H9 (cell line): ENCODE measurements at regions not wholly inside any gene's neighbourhood (a gene's known extent, or its start where the extent isn't known, plus 50 kb on each side); places are given as distances from the start of the nearest gene placed in this dataset.

Experiments used
- DNase-seq: peaks from one replicate; pipeline ENCODE4 v3.0.0-alpha.2; 2017
- H2AFZ ChIP-seq: one replicate; pipeline ENCODE4 v1.6.1; 2013; ENCODE audit warnings: mild to moderate bottlenecking, low read length, control low read depth, moderate library complexity
- H2AK5ac ChIP-seq: 2 replicates; pipeline ENCODE4 v1.6.1; 2013; ENCODE audit warnings: low read length, control low read depth, mixed read lengths; ENCODE audit not compliant: insufficient read length
- H2BK120ac ChIP-seq: one replicate; pipeline ENCODE4 v1.6.1; 2013; ENCODE audit warnings: low read depth, mild to moderate bottlenecking, low read length, control low read depth, inconsistent platforms; ENCODE audit not compliant: poor library complexity, severe bottlenecking
- H2BK12ac ChIP-seq: 2 replicates; pipeline ENCODE4 v1.6.1; 2013; ENCODE audit warnings: low read length, control low read depth, mixed read lengths, low read depth; ENCODE audit not compliant: insufficient read length
- H2BK15ac ChIP-seq: 2 replicates; pipeline ENCODE4 v1.6.1; 2013; ENCODE audit warnings: low read depth, low read length, control low read depth
- H2BK20ac ChIP-seq: one replicate; pipeline ENCODE4 v1.6.1; 2013; ENCODE audit warnings: low read depth, mild to moderate bottlenecking, low read length, control low read depth, inconsistent platforms; ENCODE audit not compliant: poor library complexity, severe bottlenecking
- H2BK5ac ChIP-seq: 2 replicates; pipeline ENCODE4 v1.6.1; 2013; ENCODE audit warnings: low read length, control low read depth, mixed read lengths; ENCODE audit not compliant: insufficient read length
- H3K14ac ChIP-seq: 2 replicates; pipeline ENCODE4 v1.6.1; 2013; ENCODE audit warnings: low read length, control low read depth; ENCODE audit not compliant: insufficient read depth
- H3K18ac ChIP-seq: 2 replicates; pipeline ENCODE4 v1.6.1; 2013; ENCODE audit warnings: low read depth, mild to moderate bottlenecking, mixed read lengths, low read length, control low read depth; ENCODE audit not compliant: insufficient read length
- H3K23ac ChIP-seq: 2 replicates; pipeline ENCODE4 v1.6.1; 2013; ENCODE audit warnings: low read length, control low read depth, mixed read lengths, low read depth; ENCODE audit not compliant: insufficient read length
- H3K23me2 ChIP-seq: 2 replicates; pipeline ENCODE4 v1.6.1; 2013; ENCODE audit warnings: low read depth, mild to moderate bottlenecking, mixed read lengths, low read length, control low read depth; ENCODE audit not compliant: insufficient read length, poor library complexity, severe bottlenecking
- H3K27ac ChIP-seq: 2 replicates; pipeline ENCODE4 v1.5.1; 2013; ENCODE audit warnings: low read length, control low read depth, mixed read lengths, low read depth; ENCODE audit not compliant: insufficient read length
- H3K27me3 ChIP-seq: 2 replicates; pipeline ENCODE4 v1.6.1; 2013; ENCODE audit warnings: low read length, control low read depth, inconsistent platforms; ENCODE audit not compliant: insufficient read depth
- H3K4ac ChIP-seq: 2 replicates; pipeline ENCODE4 v1.6.1; 2013; ENCODE audit warnings: low read depth, mild to moderate bottlenecking, control low read depth, inconsistent platforms, low read length, moderate library complexity
- H3K4me1 ChIP-seq: 2 replicates; pipeline ENCODE4 v1.6.1; 2013; ENCODE audit warnings: low read length, control low read depth, inconsistent platforms; ENCODE audit not compliant: insufficient read depth
- H3K4me2 ChIP-seq: 2 replicates; pipeline ENCODE4 v1.6.1; 2013; ENCODE audit warnings: low read length, control low read depth, mixed read lengths; ENCODE audit not compliant: insufficient read length, insufficient read depth
- H3K56ac ChIP-seq: 2 replicates; pipeline ENCODE4 v1.6.1; 2013; ENCODE audit warnings: low read depth, mild to moderate bottlenecking, mixed read lengths, low read length, control low read depth; ENCODE audit not compliant: insufficient read length
- H3K79me1 ChIP-seq: 2 replicates; pipeline ENCODE4 v1.6.1; 2013; ENCODE audit warnings: low read depth, mild to moderate bottlenecking, moderate library complexity, low read length, control low read depth, inconsistent platforms; ENCODE audit not compliant: insufficient read depth, poor library complexity, severe bottlenecking
- H3K79me2 ChIP-seq: 2 replicates; pipeline ENCODE4 v1.6.1; 2013; ENCODE audit warnings: low read length, control low read depth, inconsistent platforms; ENCODE audit not compliant: insufficient read depth
- H3K9ac ChIP-seq: 2 replicates; pipeline ENCODE4 v1.6.1; 2013; ENCODE audit warnings: low read length, control low read depth, mixed read lengths; ENCODE audit not compliant: insufficient read length; ENCODE audit errors: extremely low read depth
- H3K9me3 ChIP-seq: one replicate; pipeline ENCODE4 v1.6.1; 2013; ENCODE audit warnings: low read depth, low read length, inconsistent platforms; ENCODE audit not compliant: control insufficient read depth
- H3T11ph ChIP-seq: one replicate; pipeline ENCODE4 v1.6.1; 2013; ENCODE audit warnings: mild to moderate bottlenecking, low read length, control low read depth, inconsistent platforms
- H4K20me1 ChIP-seq: one replicate; pipeline ENCODE4 v1.6.1; 2013; ENCODE audit not compliant: control insufficient read depth, insufficient read length, insufficient read depth
- H4K5ac ChIP-seq: 2 replicates; pipeline ENCODE4 v1.6.1; 2013; ENCODE audit warnings: low read depth, mild to moderate bottlenecking, mixed read lengths, low read length, control low read depth; ENCODE audit not compliant: insufficient read length
- H4K8ac ChIP-seq: replicated peaks from 2 replicates; pipeline ENCODE4 v1.6.1; 2013; ENCODE audit warnings: low read length, control low read depth, mixed read lengths, low read depth; ENCODE audit not compliant: insufficient read length
- H4K91ac ChIP-seq: 2 replicates; pipeline ENCODE4 v1.6.1; 2013; ENCODE audit warnings: low read depth, mild to moderate bottlenecking, moderate library complexity, mixed read lengths, low read length, control low read depth; ENCODE audit not compliant: insufficient read length
- H3K27ac Mint-ChIP-seq, 3 experiments: 2 replicates in 2 of 3; 3 replicates in 1 of 3; pipeline ENCODE4 v1.8.0; 2020 to 2021; ENCODE audit warnings: mixed read lengths in 3 of 3, mild to moderate bottlenecking in 1 of 3, moderate library complexity in 1 of 3
- H3K27me3 Mint-ChIP-seq: 2 replicates; pipeline ENCODE4 v1.8.0; 2021; ENCODE audit warnings: low read depth, mild to moderate bottlenecking, moderate library complexity, mixed read lengths
- H3K36me3 Mint-ChIP-seq, 3 experiments: 2 replicates in 2 of 3; 3 replicates in 1 of 3; pipeline ENCODE4 v1.8.0; 2020 to 2021; ENCODE audit warnings: low read depth in 3 of 3, mixed read lengths in 3 of 3; ENCODE audit not compliant: insufficient read depth in 1 of 3
- H3K4me1 Mint-ChIP-seq, 2 experiments: 2 replicates each; pipeline ENCODE4 v1.8.0; 2020; ENCODE audit warnings: mixed read lengths in 2 of 2
- H3K4me3 Mint-ChIP-seq, 2 experiments: 2 replicates in 1 of 2; 3 replicates in 1 of 2; pipeline ENCODE4 v1.8.0; 2020 to 2021; ENCODE audit warnings: mild to moderate bottlenecking in 2 of 2, mixed read lengths in 2 of 2, moderate library complexity in 1 of 2
- H3K9me3 Mint-ChIP-seq, 2 experiments: 2 replicates in 1 of 2; 3 replicates in 1 of 2; pipeline ENCODE4 v1.8.0; 2020; ENCODE audit warnings: mild to moderate bottlenecking in 2 of 2, mixed read lengths in 2 of 2, moderate library complexity in 1 of 2
- WGBS: extraction: QIAGEN DNeasy Blood & Tissue Kit; methylation state at CpG from one replicate; pipeline ENCODE4 v1.1.7; 2013; ENCODE audit warnings: missing lambda C conversion rate, low lambda C conversion rate, mixed read lengths; ENCODE audit not compliant: insufficient read length; ENCODE audit errors: extremely low coverage; 5-methylcytosine and 5-hydroxymethylcytosine counted together
- TF ChIP-seq, protein P1 (sequence below): fragments of 200-600 bp; sonication (generic); conservative IDR thresholded peaks from 3 replicates; pipeline ENCODE4 v1.8.0; 2021; ENCODE audit warnings: antibody characterized with exemption, mild to moderate bottlenecking

DNA sequence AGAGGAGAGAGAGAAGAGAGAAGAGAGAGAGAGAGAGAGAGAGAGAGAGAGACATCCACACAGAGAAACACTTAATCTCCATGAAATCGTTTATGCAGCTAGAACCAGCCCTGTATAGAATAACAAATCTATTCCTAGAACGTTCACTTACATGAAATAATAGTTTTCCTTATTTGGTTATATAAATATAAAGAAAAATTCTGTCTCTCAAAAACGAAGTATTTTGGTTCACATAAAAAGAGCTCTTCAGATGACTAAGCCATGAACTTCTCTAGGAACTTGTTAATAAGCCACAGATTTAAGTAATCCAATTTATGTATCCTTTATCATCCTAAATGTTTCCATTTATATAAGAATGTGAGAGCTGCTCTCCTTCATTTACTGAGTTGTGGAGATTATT lies 1315.1 kb upstream of the PCDH7 start:
- Histone ChIP-seq H3K9me3 (no peaks in the 10 kb centered on the region), H3K4ac (no peak overlapping the region), H3K56ac (no peak overlapping the region), H4K91ac (no peak overlapping the region), H3T11ph (no peak overlapping the region), H3K18ac (no peak overlapping the region), H4K20me1 (no peaks in the 10 kb centered on the region), H3K14ac (no peak overlapping the region), H2BK15ac (no peak overlapping the region), H3K23ac (no peak overlapping the region), H3K4me1 (no peaks in the 10 kb centered on the region), H2BK20ac (no peak overlapping the region), H3K79me2 (no peaks in the 10 kb centered on the region), H3K79me1 (no peaks in the 10 kb centered on the region), H2BK12ac (no peak overlapping the region), H2BK120ac (no peak overlapping the region), H3K27me3 (no peaks in the 10 kb centered on the region), H2AK5ac (no peak overlapping the region), H3K9ac (no peak overlapping the region), H2AFZ (no peak overlapping the region), H3K23me2 (no peaks in the 10 kb centered on the region), H4K5ac (no peak overlapping the region), H3K4me2 (no peak overlapping the region), H4K8ac (no peak overlapping the region), H3K27ac (no peak overlapping the region), H2BK5ac (no peak overlapping the region)
- no peaks in the 10 kb centered on the region; a peak in 1 of 7 replicates for H3K36me3 Mint-ChIP-seq
- no peak overlapping the region for H3K27ac Mint-ChIP-seq
- no peak overlapping the region for H3K4me3 Mint-ChIP-seq
- WGBS, result no CpG with 5 or more reads among the region's 3 CpGs
- no peak for DNase-seq
- H3K9me3 Mint-ChIP-seq, result no peaks in the 10 kb centered on the region; a peak in 1 of 5 replicates
- no peaks in the 10 kb centered on the region for H3K27me3 Mint-ChIP-seq
- no peaks in the 10 kb centered on the region; a peak in 1 of 4 replicates for H3K4me1 Mint-ChIP-seq
- TF ChIP-seq, protein P1, sequence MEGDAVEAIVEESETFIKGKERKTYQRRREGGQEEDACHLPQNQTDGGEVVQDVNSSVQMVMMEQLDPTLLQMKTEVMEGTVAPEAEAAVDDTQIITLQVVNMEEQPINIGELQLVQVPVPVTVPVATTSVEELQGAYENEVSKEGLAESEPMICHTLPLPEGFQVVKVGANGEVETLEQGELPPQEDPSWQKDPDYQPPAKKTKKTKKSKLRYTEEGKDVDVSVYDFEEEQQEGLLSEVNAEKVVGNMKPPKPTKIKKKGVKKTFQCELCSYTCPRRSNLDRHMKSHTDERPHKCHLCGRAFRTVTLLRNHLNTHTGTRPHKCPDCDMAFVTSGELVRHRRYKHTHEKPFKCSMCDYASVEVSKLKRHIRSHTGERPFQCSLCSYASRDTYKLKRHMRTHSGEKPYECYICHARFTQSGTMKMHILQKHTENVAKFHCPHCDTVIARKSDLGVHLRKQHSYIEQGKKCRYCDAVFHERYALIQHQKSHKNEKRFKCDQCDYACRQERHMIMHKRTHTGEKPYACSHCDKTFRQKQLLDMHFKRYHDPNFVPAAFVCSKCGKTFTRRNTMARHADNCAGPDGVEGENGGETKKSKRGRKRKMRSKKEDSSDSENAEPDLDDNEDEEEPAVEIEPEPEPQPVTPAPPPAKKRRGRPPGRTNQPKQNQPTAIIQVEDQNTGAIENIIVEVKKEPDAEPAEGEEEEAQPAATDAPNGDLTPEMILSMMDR, result no peak
